Loucy (cell line): ENCODE measurements at regions not wholly inside any gene's neighbourhood (a gene's known extent, or its start where the extent isn't known, plus 50 kb on each side); places are given as distances from the start of the nearest gene placed in this dataset.

ENCODE experiments used
- EZH2phosphoT487 ChIP-seq: fragments of 200-600 bp; IDR thresholded peaks from 2 replicates; pipeline ENCODE4 v1.6.1; 2018; ENCODE audit warnings: antibody characterized with exemption, mild to moderate bottlenecking, moderate library complexity, borderline replicate concordance
- TF ChIP-seq, protein P1 (sequence below): fragments of 200-600 bp; sonication (generic); conservative IDR thresholded peaks from 2 replicates; pipeline ENCODE4 v1.5.1; 2014; ENCODE audit warnings: mild to moderate bottlenecking, antibody characterized with exemption, low read length

DNA sequence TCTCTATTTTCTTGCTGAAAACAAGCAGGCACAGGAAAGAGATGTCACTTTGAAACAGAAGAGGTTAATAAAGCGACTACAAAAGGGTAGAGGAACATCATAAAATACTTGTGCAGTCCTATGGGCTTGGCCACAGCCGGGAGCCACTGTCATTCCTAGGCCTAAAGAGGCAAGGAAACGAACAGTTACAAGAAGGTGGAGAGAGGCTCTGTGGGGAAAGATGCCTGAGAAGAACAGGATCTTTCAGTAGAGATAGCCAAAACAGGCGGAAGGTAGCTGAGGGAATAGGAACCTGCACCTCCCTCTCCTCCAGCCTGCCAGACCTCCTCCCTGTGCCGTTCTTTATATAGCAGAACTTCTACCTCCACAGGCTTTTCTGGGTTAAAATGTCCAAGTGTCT is 57.4 kb upstream of the ARSJ start:
- TF ChIP-seq EZH2phosphoT487, result no peak
- TF ChIP-seq, protein P1, sequence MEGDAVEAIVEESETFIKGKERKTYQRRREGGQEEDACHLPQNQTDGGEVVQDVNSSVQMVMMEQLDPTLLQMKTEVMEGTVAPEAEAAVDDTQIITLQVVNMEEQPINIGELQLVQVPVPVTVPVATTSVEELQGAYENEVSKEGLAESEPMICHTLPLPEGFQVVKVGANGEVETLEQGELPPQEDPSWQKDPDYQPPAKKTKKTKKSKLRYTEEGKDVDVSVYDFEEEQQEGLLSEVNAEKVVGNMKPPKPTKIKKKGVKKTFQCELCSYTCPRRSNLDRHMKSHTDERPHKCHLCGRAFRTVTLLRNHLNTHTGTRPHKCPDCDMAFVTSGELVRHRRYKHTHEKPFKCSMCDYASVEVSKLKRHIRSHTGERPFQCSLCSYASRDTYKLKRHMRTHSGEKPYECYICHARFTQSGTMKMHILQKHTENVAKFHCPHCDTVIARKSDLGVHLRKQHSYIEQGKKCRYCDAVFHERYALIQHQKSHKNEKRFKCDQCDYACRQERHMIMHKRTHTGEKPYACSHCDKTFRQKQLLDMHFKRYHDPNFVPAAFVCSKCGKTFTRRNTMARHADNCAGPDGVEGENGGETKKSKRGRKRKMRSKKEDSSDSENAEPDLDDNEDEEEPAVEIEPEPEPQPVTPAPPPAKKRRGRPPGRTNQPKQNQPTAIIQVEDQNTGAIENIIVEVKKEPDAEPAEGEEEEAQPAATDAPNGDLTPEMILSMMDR, result no peak
